Mesenchymal stem cell (in vitro differentiated cells and primary cell): ENCODE measurements at regions not wholly inside any gene's neighbourhood (a gene's known extent, or its start where the extent isn't known, plus 50 kb on each side); places are given as distances from the start of the nearest gene placed in this dataset.
A peak's percentile ranks its signal among the peaks of the same experiment; 100 is the strongest.

Experiments
- DNase-seq: peaks from one replicate; pipeline ENCODE4 v3.0.0-alpha.2; 2013
- H2AFZ ChIP-seq: one replicate; pipeline ENCODE4 v1.6.1; 2013; ENCODE audit warnings: low read depth, mild to moderate bottlenecking, control low read depth, inconsistent platforms, low read length, moderate library complexity
- H2AK5ac ChIP-seq: 2 replicates; pipeline ENCODE4 v1.6.1; 2013; ENCODE audit warnings: low read length, moderate library complexity, mild to moderate bottlenecking, inconsistent platforms; ENCODE audit not compliant: severe bottlenecking
- H2BK120ac ChIP-seq: one replicate; pipeline ENCODE4 v1.6.1; 2013; ENCODE audit warnings: low read depth, mild to moderate bottlenecking, inconsistent platforms, low read length, moderate library complexity
- H2BK12ac ChIP-seq, 2 experiments: one replicate each; pipeline ENCODE4 v1.6.1; 2013; ENCODE audit warnings: inconsistent platforms in 2 of 2, low read length in 2 of 2, mild to moderate bottlenecking in 2 of 2, moderate library complexity in 2 of 2, control low read depth in 1 of 2
- H2BK15ac ChIP-seq: one replicate; pipeline ENCODE4 v1.6.1; 2013; ENCODE audit warnings: mild to moderate bottlenecking, low read depth, inconsistent platforms; ENCODE audit not compliant: poor library complexity, severe bottlenecking
- H2BK5ac ChIP-seq: 2 replicates; pipeline ENCODE4 v1.6.1; 2013; ENCODE audit warnings: low read depth, mild to moderate bottlenecking, low read length, control low read depth, inconsistent platforms; ENCODE audit not compliant: poor library complexity, severe bottlenecking
- H3K14ac ChIP-seq, 2 experiments: one replicate each; pipeline ENCODE4 v1.6.1; 2013; ENCODE audit warnings: inconsistent platforms in 2 of 2, low read length in 2 of 2, control low read depth in 1 of 2, mild to moderate bottlenecking in 1 of 2, moderate library complexity in 1 of 2
- H3K18ac ChIP-seq, 2 experiments: one replicate each; pipeline ENCODE4 v1.6.1; 2013; ENCODE audit warnings: inconsistent platforms in 2 of 2, low read length in 2 of 2, control low read depth in 1 of 2, low read depth in 1 of 2, mild to moderate bottlenecking in 1 of 2
- H3K23ac ChIP-seq, 2 experiments: one replicate each; pipeline ENCODE4 v1.6.1; 2013; ENCODE audit warnings: inconsistent platforms in 2 of 2, low read length in 2 of 2, mild to moderate bottlenecking in 2 of 2, moderate library complexity in 2 of 2, control low read depth in 1 of 2
- H3K27ac ChIP-seq: 2 replicates; pipeline ENCODE4 v1.5.1; 2013; ENCODE audit warnings: mild to moderate bottlenecking, moderate library complexity, low read length, control low read depth, inconsistent platforms; ENCODE audit not compliant: poor library complexity, severe bottlenecking
- H3K27me3 ChIP-seq, 2 experiments: 2 replicates each; pipeline versions ENCODE4 v1.6.1 to v1.7.0; 2013; ENCODE audit warnings: low read length in 2 of 2, mild to moderate bottlenecking in 2 of 2, moderate library complexity in 2 of 2, control low read depth in 1 of 2, inconsistent platforms in 1 of 2; ENCODE audit not compliant: control insufficient read depth in 1 of 2, insufficient read depth in 1 of 2
- H3K36me3 ChIP-seq, 2 experiments: 2 replicates each; pipeline versions ENCODE4 v1.6.1 to v1.7.0; 2013; ENCODE audit warnings: low read length in 2 of 2, control low read depth in 1 of 2, inconsistent platforms in 1 of 2, low read depth in 1 of 2, mild to moderate bottlenecking in 1 of 2; ENCODE audit not compliant: insufficient read depth in 2 of 2, control insufficient read depth in 1 of 2
- H3K4ac ChIP-seq, 2 experiments: one replicate each; pipeline ENCODE4 v1.6.1; 2013; ENCODE audit warnings: inconsistent platforms in 2 of 2, low read length in 2 of 2, mild to moderate bottlenecking in 2 of 2, moderate library complexity in 2 of 2, control low read depth in 1 of 2, low read depth in 1 of 2
- H3K4me1 ChIP-seq: 2 replicates; pipeline ENCODE4 v1.6.1; 2013; ENCODE audit warnings: low read depth, low read length, control low read depth; ENCODE audit not compliant: control insufficient read depth, insufficient read depth
- H3K4me2 ChIP-seq: 2 replicates; pipeline ENCODE4 v1.6.1; 2013; ENCODE audit warnings: low read length, mild to moderate bottlenecking, inconsistent platforms; ENCODE audit not compliant: poor library complexity, severe bottlenecking
- H3K4me3 ChIP-seq, 2 experiments: 2 replicates each; pipeline versions ENCODE4 v1.5.1 to v1.7.0; 2013; ENCODE audit warnings: low read length in 2 of 2, mild to moderate bottlenecking in 2 of 2, control low read depth in 1 of 2, low read depth in 1 of 2; ENCODE audit not compliant: insufficient read depth in 1 of 2
- H3K79me1 ChIP-seq: replicated peaks from 2 replicates; pipeline ENCODE4 v1.6.1; 2013; ENCODE audit warnings: mild to moderate bottlenecking, control low read depth, low read length, inconsistent platforms; ENCODE audit not compliant: poor library complexity, severe bottlenecking
- H3K9ac ChIP-seq: 2 replicates; pipeline ENCODE4 v1.7.0; 2013; ENCODE audit warnings: mild to moderate bottlenecking, low read length, moderate library complexity
- H3K9me3 ChIP-seq: 2 replicates; pipeline ENCODE4 v1.7.0; 2013; ENCODE audit warnings: mild to moderate bottlenecking, low read length; ENCODE audit not compliant: control insufficient read depth
- H4K8ac ChIP-seq: one replicate; pipeline ENCODE4 v1.6.1; 2013; ENCODE audit warnings: inconsistent platforms, mild to moderate bottlenecking, low read length, moderate library complexity
- H4K91ac ChIP-seq: one replicate; pipeline ENCODE4 v1.6.1; 2013; ENCODE audit warnings: mild to moderate bottlenecking, low read length, inconsistent platforms
- WGBS: methylation state at CpG from one replicate; pipeline ENCODE4 v1.1.7; 2013; ENCODE audit warnings: mixed read lengths; 5-methylcytosine and 5-hydroxymethylcytosine counted together

DNA sequence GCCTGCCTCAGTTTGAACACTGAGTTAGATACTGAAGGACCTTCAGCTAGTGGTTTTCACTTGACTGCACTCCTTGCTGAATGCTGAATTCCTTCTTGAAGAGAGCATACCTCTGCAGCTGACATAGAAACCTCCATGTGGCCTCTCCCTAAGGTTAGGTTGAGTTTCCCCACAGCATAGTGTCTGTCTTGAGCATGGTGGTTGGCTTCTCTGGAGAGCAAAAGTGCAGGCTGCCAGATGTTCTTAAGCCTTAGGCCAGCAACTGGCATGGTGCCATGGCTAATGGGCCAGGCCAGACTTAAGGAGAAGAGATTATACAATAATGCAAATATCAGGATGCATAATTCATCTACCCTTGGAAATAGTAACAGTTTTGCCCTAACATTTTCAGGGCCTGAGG lies 545.6 kb upstream of the ZNF385D start:
- Histone ChIP-seq H3K18ac (no peak overlapping the region), H3K4me2 (no peak overlapping the region), H3K14ac (no peak overlapping the region), H2BK15ac (no peak overlapping the region), H3K27ac (no peak overlapping the region), H3K79me1 (no peaks in the 10 kb centered on the region), H3K4ac (no peak overlapping the region), H3K9ac (no peak overlapping the region), H2BK120ac (no peak overlapping the region), H2AK5ac (peak overlapping the region; percentile 3), H3K9me3 (peaks cover 4% of the 10 kb centered on the region), H2BK12ac (no peak overlapping the region), H4K8ac (no peak overlapping the region), H3K27me3 (no peaks in the 10 kb centered on the region), H4K91ac (no peak overlapping the region), H3K36me3 (no peaks in the 10 kb centered on the region), H3K4me3 (no peak overlapping the region), H3K23ac (no peak overlapping the region), H2AFZ (no peak overlapping the region), H2BK5ac (no peak overlapping the region), H3K4me1 (peaks cover 2% of the 10 kb centered on the region)
- peak; percentile 9 for DNase-seq

- no peak overlapping the region for H3K9ac ChIP-seq
- no peak overlapping the region for H2BK12ac ChIP-seq
- peaks cover 2% of the 10 kb centered on the region for H3K4me1 ChIP-seq
- no peaks in the 10 kb centered on the region for H3K27me3 ChIP-seq
- H3K23ac ChIP-seq: no peak overlapping the region
- DNase-seq: no peak
- no peak overlapping the region for H2BK5ac ChIP-seq
- no peaks in the 10 kb centered on the region for H3K36me3 ChIP-seq
- no peak overlapping the region for H4K8ac ChIP-seq
- no peak overlapping the region for H2AK5ac ChIP-seq
- no peak overlapping the region for H3K4ac ChIP-seq
- H2BK120ac ChIP-seq: no peak overlapping the region
- H2BK15ac ChIP-seq: no peak overlapping the region
- no peak overlapping the region for H2AFZ ChIP-seq
- no peak overlapping the region for H3K27ac ChIP-seq
- H3K14ac ChIP-seq: no peak overlapping the region
- H4K91ac ChIP-seq: no peak overlapping the region
- 94% methylated on average over 2 of the region's 4 CpGs for WGBS
- no peak overlapping the region for H3K18ac ChIP-seq
- H3K9me3 ChIP-seq: peaks cover 4% of the 10 kb centered on the region
- no peak overlapping the region for H3K4me2 ChIP-seq
- H3K4me3 ChIP-seq: no peak overlapping the region
- H3K79me1 ChIP-seq: no peaks in the 10 kb centered on the region
These were observed 546.4 kb upstream of the ZNF385D start for GRCh38 chr3:22297436-22297835.

DNA sequence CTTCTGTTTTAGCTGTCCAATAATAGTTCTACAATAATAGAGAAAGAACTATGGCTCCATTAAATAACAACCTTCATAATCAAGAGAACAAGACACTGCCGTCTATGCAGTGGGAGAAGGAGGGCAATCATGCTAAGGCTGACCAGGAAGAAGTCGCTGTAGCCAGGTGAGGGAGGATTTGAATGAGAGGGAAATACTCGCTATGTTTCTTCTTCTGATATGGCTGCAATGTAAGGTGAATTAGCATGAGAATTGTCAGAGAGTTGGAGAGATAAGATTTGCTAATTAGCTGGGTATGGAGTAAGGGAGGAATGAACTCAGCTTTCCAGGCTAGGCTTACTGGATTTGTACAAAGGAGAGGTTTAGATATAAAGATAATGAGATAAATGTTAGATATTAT lies 555.4 kb upstream of the ZNF385D start:
- H3K9ac ChIP-seq: no peak overlapping the region
- H3K27ac ChIP-seq: no peak overlapping the region
- no peak overlapping the region for H3K23ac ChIP-seq
- peaks cover 6% of the 10 kb centered on the region for H3K9me3 ChIP-seq
- no peak overlapping the region for H3K4me3 ChIP-seq
- H3K4me2 ChIP-seq: no peak overlapping the region
- no peak overlapping the region for H2BK12ac ChIP-seq
- WGBS: 40% methylated on average over 3 of the region's 3 CpGs
- no peak overlapping the region for H2AFZ ChIP-seq
- H3K27me3 ChIP-seq: no peaks in the 10 kb centered on the region
- no peaks in the 10 kb centered on the region for H3K79me1 ChIP-seq
- no peak overlapping the region for H3K14ac ChIP-seq
- H2BK120ac ChIP-seq: no peak overlapping the region
- no peak overlapping the region for H2BK5ac ChIP-seq
- no peaks in the 10 kb centered on the region for H3K36me3 ChIP-seq
- no peak overlapping the region for H2AK5ac ChIP-seq
- H3K4me1 ChIP-seq: no peaks in the 10 kb centered on the region
- DNase-seq: no peak
- no peak overlapping the region for H3K4ac ChIP-seq
- H3K18ac ChIP-seq: no peak overlapping the region
- no peak overlapping the region for H4K91ac ChIP-seq
- H2BK15ac ChIP-seq: no peak overlapping the region
- no peak overlapping the region for H4K8ac ChIP-seq

- H3K14ac ChIP-seq: no peak overlapping the region
- H3K9me3 ChIP-seq: no peaks in the 10 kb centered on the region
- WGBS: no CpG with 5 or more reads among the region's 1 CpG
- no peak overlapping the region for H2BK5ac ChIP-seq
- H3K27me3 ChIP-seq: no peaks in the 10 kb centered on the region
- no peak overlapping the region for H3K4me3 ChIP-seq
- H3K9ac ChIP-seq: no peak overlapping the region
- no peak overlapping the region for H2BK120ac ChIP-seq
- H2AK5ac ChIP-seq: no peak overlapping the region
- no peak overlapping the region for H3K27ac ChIP-seq
- H3K4ac ChIP-seq: no peak overlapping the region
- no peaks in the 10 kb centered on the region for H3K36me3 ChIP-seq
- no peak overlapping the region for H4K91ac ChIP-seq
- no peak overlapping the region for H3K23ac ChIP-seq
- no peak overlapping the region for H3K18ac ChIP-seq
- H3K4me1 ChIP-seq: no peaks in the 10 kb centered on the region
- H2AFZ ChIP-seq: no peak overlapping the region
- no peak overlapping the region for H2BK15ac ChIP-seq
- H3K4me2 ChIP-seq: no peak overlapping the region
- DNase-seq: no peak
- H3K79me1 ChIP-seq: no peaks in the 10 kb centered on the region
- H2BK12ac ChIP-seq: no peak overlapping the region
- H4K8ac ChIP-seq: no peak overlapping the region
These were observed 557.9 kb upstream of the ZNF385D start for GRCh38 chr3:22308871-22309270.
